ENCODE measurements at regions not wholly inside any gene's neighbourhood (a gene's known extent, or its start where the extent isn't known, plus 50 kb on each side); places are given as distances from the start of the nearest gene placed in this dataset.

GRCh38 chr1:90114521-90115141, 119.7 kb downstream of the ZNF326 start:
- no peaks in the 10 kb centered on the region; the same call in 1 of the 2 replicates for H3K27me3 ChIP-seq (ENCODE audit: control insufficient read depth, insufficient read depth, low read length)
- no peak overlapping the region for H3K27ac ChIP-seq (ENCODE audit: low read depth, low read length)

DNA sequence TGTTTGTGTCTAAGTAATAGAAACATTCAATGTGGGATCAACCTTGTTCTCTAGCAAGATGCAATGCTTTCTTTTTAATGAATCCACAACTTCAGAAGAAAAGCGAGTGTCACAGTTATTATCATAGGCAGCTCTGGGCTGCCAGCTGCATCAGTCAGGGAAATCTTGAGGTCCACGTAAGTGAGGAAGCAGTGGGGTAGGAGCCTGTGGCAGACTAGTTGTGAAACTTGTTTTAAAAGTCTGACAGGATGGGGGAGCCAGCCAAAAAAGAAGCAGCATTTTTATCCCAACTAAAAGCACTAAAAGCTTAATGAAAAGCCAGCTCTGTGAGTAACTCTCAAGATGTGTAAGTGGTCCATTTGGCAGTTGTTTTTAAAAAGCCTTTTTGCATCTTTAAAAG, 113.1 kb downstream of the ZNF326 start:
- Histone ChIP-seq H3K9ac (ENCODE audit: low read length) (no peak overlapping the region), H3K27me3 (ENCODE audit: control insufficient read depth, insufficient read depth, low read length) (no peaks in the 10 kb centered on the region), H3K27ac (ENCODE audit: low read depth, low read length) (no peak overlapping the region), H3K4me1 (ENCODE audit: control insufficient read depth, insufficient read depth, low read length) (no peaks in the 10 kb centered on the region), H3K9me3 (ENCODE audit: control insufficient read depth, insufficient read depth, low read depth, low read length) (no peaks in the 10 kb centered on the region), H3K4me3 (ENCODE audit: low read depth, low read length) (no peak overlapping the region), H3K36me3 (ENCODE audit: control insufficient read depth, insufficient read depth, low read length) (no peaks in the 10 kb centered on the region)

More at GRCh38 chr1:90114521-90115141, 119.7 kb downstream of the ZNF326 start:
- H3K4me1 ChIP-seq (ENCODE audit: control insufficient read depth, insufficient read depth, low read length), result no peaks in the 10 kb centered on the region
- no peaks in the 10 kb centered on the region for H3K36me3 ChIP-seq (ENCODE audit: control insufficient read depth, insufficient read depth, low read length)
- H3K9ac ChIP-seq (ENCODE audit: low read length), result no peak overlapping the region
- no peak overlapping the region for H3K4me3 ChIP-seq (ENCODE audit: low read depth, low read length)
- H3K9me3 ChIP-seq (ENCODE audit: control insufficient read depth, insufficient read depth, low read depth, low read length), result 0 out of 2 replicates have a peak, but pooled peaks cover 3% of the 10 kb centered on the region

DNA sequence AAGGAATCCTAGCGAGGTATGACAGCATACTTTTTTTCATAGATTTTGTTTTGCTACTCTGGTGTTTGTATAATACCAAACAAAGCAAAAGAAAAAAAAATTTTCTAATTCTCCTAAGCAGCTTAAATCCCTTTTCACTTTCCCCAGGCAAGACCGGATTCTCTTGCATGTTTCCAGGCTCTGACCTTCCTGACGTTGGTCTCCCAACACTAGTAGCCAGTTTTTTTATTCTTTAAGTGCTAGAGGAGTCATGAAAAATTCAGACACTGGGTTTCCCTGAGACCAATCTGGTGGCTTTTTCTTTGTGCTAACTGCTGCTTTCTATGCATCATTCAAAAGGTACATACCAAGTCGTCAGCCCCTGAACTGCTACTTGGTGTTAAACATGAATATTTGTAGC, 111.4 kb downstream of the ZNF326 start:
- Histone ChIP-seq H3K27me3 (ENCODE audit: control insufficient read depth, insufficient read depth, low read length) (no peaks in the 10 kb centered on the region), H3K4me3 (ENCODE audit: low read depth, low read length) (no peak overlapping the region), H3K36me3 (ENCODE audit: control insufficient read depth, insufficient read depth, low read length) (no peaks in the 10 kb centered on the region), H3K9me3 (ENCODE audit: control insufficient read depth, insufficient read depth, low read depth, low read length) (no peaks in the 10 kb centered on the region), H3K27ac (ENCODE audit: low read depth, low read length) (no peak overlapping the region), H3K4me1 (ENCODE audit: control insufficient read depth, insufficient read depth, low read length) (no peaks in the 10 kb centered on the region), H3K9ac (ENCODE audit: low read length) (no peak overlapping the region)

DNA sequence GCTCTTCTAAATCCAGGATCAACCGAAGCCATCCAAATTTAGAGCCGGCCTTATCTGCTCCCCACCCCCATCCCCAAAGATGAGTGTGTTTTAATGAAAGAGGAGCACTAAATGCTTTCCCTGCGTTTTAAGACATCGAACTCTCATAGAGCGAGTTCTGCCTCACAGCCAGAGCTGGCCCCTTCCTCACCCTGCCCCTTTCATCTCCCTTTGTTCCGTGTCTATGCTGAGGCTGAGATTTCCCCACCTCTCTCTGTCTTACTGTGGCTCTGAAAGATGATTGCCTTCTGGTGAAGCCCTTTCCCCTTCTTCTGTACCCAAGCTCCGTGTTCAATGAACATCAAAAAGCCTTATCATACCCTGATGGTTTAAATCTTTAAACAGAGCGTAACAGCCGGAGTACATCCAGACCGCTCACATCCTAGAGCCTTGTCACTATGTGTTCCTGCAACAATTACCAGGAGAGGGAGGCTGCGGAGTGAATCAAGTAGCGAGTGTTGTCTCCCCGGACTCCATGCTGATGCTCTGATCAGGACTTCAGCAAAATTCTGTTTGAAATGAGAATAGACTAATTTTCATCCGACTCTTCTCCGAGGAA, 110.1 kb downstream of the ZNF326 start:
- Histone ChIP-seq H3K9ac (ENCODE audit: low read length) (no peak overlapping the region), H3K36me3 (ENCODE audit: control insufficient read depth, insufficient read depth, low read length) (no peaks in the 10 kb centered on the region), H3K27me3 (ENCODE audit: control insufficient read depth, insufficient read depth, low read length) (no peaks in the 10 kb centered on the region), H3K4me3 (ENCODE audit: low read depth, low read length) (no peak overlapping the region), H3K4me1 (ENCODE audit: control insufficient read depth, insufficient read depth, low read length) (no peaks in the 10 kb centered on the region), H3K27ac (ENCODE audit: low read depth, low read length) (no peak overlapping the region), H3K9me3 (ENCODE audit: control insufficient read depth, insufficient read depth, low read depth, low read length) (no peaks in the 10 kb centered on the region)

DNA sequence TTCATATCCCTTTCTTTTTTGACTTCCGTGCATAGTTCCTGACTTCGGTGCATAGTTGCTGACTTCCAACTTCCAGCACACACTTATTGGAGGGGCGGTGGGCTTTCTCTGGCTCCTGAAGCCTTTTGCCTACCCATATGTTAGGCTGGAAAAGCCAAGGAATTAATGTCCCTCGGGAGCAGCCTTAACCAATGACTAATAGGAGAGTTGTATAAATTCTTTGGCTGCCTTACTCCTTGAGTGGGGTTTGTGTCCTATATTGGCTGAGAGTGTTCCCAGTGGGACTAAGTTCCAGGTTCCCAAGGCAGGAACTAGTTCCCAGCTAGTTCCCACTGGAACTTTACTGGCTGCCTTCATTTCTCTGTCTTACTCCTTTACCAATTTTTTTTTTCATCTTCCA, 105.7 kb downstream of the ZNF326 start:
- Histone ChIP-seq H3K27ac (ENCODE audit: low read depth, low read length) (no peak overlapping the region), H3K9ac (ENCODE audit: low read length) (no peak overlapping the region), H3K27me3 (ENCODE audit: control insufficient read depth, insufficient read depth, low read length) (no peaks in the 10 kb centered on the region), H3K4me3 (ENCODE audit: low read depth, low read length) (no peak overlapping the region), H3K4me1 (ENCODE audit: control insufficient read depth, insufficient read depth, low read length) (no peaks in the 10 kb centered on the region), H3K9me3 (ENCODE audit: control insufficient read depth, insufficient read depth, low read depth, low read length) (peaks cover 6% of the 10 kb centered on the region; the same call in 1 of the 2 replicates), H3K36me3 (ENCODE audit: control insufficient read depth, insufficient read depth, low read length) (no peaks in the 10 kb centered on the region)

- Histone ChIP-seq H3K9me3 (ENCODE audit: control insufficient read depth, insufficient read depth, low read depth, low read length) (peaks cover 6% of the 10 kb centered on the region), H3K4me3 (ENCODE audit: low read depth, low read length) (no peak overlapping the region), H3K9ac (ENCODE audit: low read length) (no peak overlapping the region), H3K27me3 (ENCODE audit: control insufficient read depth, insufficient read depth, low read length) (peaks cover 3% of the 10 kb centered on the region; the same call in 1 of the 2 replicates), H3K27ac (ENCODE audit: low read depth, low read length) (no peak overlapping the region), H3K36me3 (ENCODE audit: control insufficient read depth, insufficient read depth, low read length) (no peaks in the 10 kb centered on the region), H3K4me1 (ENCODE audit: control insufficient read depth, insufficient read depth, low read length) (no peaks in the 10 kb centered on the region)
Measured at GRCh38 chr1:90092441-90092840, 97.5 kb downstream of the ZNF326 start.
